Epithelial cell of proximal tubule (primary cell): ENCODE measurements at regions not wholly inside any gene's neighbourhood (a gene's known extent, or its start where the extent isn't known, plus 50 kb on each side); places are given as distances from the start of the nearest gene placed in this dataset.
"Not testable (repeated sequence)": the region's sequence is repeated elsewhere in the genome, so short reads cannot be mapped to it uniquely, and the experiment has no call there.

Experiments used
- DNase-seq: peaks from one replicate; pipeline ENCODE4 v3.0.0-alpha.2; 2011; ENCODE audit warnings: low read depth
- H3K4me3 ChIP-seq: 2 replicates; pipeline ENCODE4 v1.5.1; 2011; ENCODE audit warnings: low read depth, mild to moderate bottlenecking, low read length
- TF ChIP-seq, protein P1 (sequence below): conservative IDR thresholded peaks from 2 replicates; pipeline ENCODE4 v1.5.1; 2012; ENCODE audit warnings: low read depth, mild to moderate bottlenecking, low read length

DNA sequence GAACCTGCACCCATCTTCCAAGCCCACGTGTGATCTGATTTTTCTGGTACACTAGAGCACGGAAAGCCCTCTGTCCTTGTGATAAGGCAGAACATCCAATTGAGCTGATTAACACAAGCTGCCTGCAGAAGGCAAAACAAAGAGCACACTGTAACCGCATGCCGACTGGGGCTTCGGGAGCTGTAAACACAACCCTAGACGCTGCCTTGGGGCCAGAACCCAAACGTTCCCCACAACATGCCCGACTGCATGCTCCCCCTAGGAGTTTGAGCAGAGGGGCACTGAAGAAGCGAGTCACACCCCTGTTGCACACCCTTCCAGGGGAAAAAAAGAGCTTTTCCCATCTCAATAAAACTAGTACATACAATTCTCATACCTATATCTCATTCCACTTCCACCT is 470.7 kb downstream of the HTR1B start:
- DNase-seq, result no peak
- no peak overlapping the region for H3K4me3 ChIP-seq
- TF ChIP-seq, protein P1, sequence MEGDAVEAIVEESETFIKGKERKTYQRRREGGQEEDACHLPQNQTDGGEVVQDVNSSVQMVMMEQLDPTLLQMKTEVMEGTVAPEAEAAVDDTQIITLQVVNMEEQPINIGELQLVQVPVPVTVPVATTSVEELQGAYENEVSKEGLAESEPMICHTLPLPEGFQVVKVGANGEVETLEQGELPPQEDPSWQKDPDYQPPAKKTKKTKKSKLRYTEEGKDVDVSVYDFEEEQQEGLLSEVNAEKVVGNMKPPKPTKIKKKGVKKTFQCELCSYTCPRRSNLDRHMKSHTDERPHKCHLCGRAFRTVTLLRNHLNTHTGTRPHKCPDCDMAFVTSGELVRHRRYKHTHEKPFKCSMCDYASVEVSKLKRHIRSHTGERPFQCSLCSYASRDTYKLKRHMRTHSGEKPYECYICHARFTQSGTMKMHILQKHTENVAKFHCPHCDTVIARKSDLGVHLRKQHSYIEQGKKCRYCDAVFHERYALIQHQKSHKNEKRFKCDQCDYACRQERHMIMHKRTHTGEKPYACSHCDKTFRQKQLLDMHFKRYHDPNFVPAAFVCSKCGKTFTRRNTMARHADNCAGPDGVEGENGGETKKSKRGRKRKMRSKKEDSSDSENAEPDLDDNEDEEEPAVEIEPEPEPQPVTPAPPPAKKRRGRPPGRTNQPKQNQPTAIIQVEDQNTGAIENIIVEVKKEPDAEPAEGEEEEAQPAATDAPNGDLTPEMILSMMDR, result no peak

DNA sequence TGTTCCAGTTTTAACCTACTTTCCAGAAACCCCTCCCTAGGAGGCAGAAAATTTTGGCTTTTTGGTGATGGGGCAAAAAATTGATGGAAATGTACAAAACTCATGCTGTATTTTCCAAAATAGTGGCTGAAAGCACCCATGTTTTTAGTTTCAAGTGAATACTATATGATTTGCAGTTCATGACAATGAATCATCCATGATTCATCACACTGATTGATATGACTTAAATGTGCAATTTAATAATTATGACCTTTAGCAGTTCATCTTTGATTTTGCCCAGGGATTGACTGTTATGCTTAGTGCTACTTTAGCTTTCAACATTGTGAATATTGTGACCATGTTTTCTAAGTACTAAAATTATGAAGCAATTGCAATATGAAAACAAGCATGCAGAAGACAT is 478.7 kb downstream of the HTR1B start:
- DNase-seq, result no peak
- no peak overlapping the region for H3K4me3 ChIP-seq

DNA sequence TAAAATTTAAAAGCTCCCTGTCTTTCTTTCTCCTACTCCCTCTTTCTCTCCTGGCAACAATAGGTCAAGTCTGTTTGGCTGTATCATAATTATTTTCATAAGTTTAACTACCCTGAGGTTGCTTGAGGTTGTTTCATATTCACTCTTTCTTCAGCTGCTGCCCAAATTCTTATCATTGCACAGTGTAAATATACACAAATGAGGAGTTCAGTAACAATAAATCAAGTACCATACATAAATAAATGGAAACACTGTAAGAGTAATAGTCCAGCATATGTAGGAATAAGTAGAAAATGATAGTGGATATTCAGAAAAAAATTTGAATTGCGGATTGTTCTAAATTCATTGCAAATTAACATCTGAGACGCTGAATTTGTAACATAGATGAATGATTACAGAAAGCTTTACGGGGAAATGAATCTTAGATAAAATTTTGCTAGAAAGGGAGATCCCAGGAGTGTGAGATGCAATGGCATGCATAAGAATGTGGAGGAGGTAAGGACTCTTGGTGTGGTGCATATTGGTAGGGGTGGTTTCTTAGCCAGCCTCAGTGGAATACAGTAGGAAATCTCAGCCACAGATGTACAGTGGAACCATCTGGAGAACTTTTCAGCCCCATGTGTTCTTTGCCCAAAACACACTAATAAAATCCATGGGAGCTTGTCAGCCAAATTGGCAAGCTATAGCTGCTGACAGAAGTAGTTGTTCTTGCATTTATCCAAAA is 480.7 kb downstream of the HTR1B start:
- TF ChIP-seq, protein P1, result no peak
- DNase-seq, result no peak
- H3K4me3 ChIP-seq, result no peak overlapping the region

More for the DNA sequence above, 478.7 kb downstream of the HTR1B start:
- TF ChIP-seq, protein P1, result no peak

DNA sequence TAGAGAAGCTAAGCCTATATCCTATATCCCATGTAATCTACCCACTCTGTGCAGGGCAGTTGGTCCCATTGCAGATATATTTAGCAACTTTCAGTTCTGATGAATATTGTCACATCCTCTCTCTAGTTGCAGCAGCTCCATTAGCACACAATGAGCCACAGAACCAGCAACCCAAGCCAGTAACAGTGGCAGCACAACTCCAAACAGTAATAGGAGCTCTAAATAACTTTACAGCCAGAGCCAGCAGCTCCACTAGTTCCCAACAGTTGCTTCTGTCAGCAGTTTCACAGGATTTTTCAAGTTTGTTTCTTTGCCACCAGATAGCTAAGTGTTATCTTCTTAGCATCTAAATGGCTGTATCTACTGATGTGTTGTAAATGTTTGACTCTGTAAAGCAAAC is 490.8 kb downstream of the HTR1B start:
- TF ChIP-seq, protein P1, result no peak
- H3K4me3 ChIP-seq, result no peak overlapping the region
- DNase-seq, result no peak

DNA sequence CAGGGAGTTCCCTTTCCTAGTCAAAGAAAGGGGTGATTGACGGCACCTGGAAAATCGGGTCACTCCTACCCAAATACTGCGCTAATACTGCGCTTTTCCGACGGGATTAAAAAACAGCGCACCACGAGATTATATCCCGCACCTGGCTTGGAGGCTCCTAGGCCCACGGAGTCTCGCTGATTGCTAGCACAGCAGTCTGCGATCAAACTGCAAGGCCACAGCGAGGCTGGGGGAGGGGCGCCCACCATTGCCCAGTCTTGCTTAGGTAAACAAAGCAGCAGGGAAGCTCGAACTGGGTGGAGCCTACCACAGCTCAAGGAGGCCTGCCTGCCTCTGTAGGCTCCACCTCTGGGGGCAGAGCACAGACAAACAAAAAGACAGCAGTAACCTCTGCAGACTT is 504.1 kb downstream of the HTR1B start:
- not testable (repeated sequence) for H3K4me3 ChIP-seq, DNase-seq

DNA sequence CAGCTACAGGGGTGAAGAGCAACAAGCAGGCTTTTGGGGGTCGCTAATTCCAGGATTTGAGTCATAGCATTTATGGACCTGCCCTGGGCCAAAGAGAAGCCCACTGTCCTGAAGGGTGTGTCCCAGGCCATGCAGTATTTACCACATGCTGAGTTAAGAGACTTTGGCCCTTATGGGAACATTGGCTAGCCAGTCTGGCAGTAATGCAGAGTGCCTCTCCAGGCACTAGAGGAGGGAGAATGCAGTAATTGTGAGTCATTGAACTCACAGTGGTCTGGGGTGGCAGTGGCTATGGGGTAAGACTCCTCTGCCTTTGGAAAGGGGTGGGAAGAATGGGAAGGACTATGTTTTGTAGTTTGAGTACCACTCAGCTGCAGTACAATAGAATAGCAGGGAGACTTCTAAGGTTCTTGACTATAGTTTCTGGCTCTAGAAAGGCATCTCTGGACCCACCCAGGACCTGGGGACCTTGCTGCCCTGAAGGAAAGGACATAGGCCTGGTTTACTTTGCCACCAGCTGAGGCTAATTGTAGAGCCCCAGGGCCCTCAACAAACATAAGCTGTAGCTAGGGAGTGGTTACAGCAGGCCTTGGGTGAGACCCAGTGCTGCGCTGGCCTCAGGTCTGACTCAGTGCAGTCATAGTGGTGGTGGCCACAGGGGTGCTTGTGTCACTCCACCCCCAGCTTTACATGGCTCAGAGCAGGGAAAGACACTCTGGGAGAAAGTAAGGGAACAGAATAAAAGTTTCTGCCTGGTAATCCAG is 520.9 kb downstream of the HTR1B start:
- TF ChIP-seq, protein P1, result no peak
- DNase-seq, result no peak
- no peak overlapping the region for H3K4me3 ChIP-seq

DNA sequence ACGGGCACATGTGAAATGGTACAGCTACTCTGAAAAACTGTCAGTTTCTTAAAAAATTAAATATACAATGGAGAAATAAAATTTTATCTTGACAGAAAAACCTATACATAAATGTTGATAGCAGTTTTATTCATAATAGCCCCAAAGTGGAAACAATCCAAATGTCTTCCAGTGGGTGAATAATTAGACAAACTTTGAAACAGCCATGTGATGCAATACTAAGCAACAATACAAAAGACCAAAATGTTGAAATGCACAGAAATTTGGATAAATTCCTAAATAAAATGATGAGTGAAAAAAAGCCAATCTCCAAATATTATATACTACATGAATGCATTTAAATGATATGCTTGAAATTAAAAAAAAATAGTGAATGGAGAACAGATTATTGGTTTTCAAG is 523.1 kb downstream of the HTR1B start:
- no peak for DNase-seq
- TF ChIP-seq, protein P1, result no peak
- H3K4me3 ChIP-seq, result no peak overlapping the region
